K562 (cell line): ENCODE measurements at regions not wholly inside any gene's neighbourhood (a gene's known extent, or its start where the extent isn't known, plus 50 kb on each side); places are given as distances from the start of the nearest gene placed in this dataset.

Experiments used
- ATAC-seq: fragments of 200-7000 bp; cut with Tn5 transposase; 3 replicates; pipeline ENCODE4 v1.9.1; 2020; ENCODE audit warnings: moderate library complexity
- BruUV-seq: library from RNA; stranded (reverse); fragments of 400-500 nt; replicated peaks from 2 replicates; lab custom pipeline; 2021; lab: Mats Ljungman, UMichigan
- CTCF ChIA-PET: fragments of 300-600 bp; formaldehyde crosslinking; extraction: SDS; loops from one replicate; lab custom pipeline; 2021; ENCODE audit warnings: low intra/inter-chr PET ratio; lab: Yijun Ruan, JAX
- POLR2A ChIA-PET: fragments of 300-600, 350-650 bp; sonication (Branson Sonifier 250); formaldehyde crosslinking; extraction: SDS; loops from one replicate; lab custom pipeline; 2021; ENCODE audit warnings: antibody characterized with exemption, inconsistent platforms; lab: Yijun Ruan, JAX
- DNase-seq, 4 experiments: peaks; one replicate each; pipeline versions ENCODE4 v3.0.0 to v3.0.0-alpha.2; 2011 to 2018; ENCODE audit warnings: low spot score in 3 of 4, mixed read lengths in 3 of 4; ENCODE audit errors: extremely low read depth in 1 of 4
- FAIRE-seq: peaks from 2 replicates; lab custom pipeline; 2011; peaks lifted over from hg19 to GRCh38; lab: Jason Lieb, UNC
- H2AFZ ChIP-seq: 2 replicates; pipeline ENCODE4 v1.6.0; 2011; ENCODE audit warnings: low read depth, low read length, control low read depth, inconsistent platforms
- H3K27ac ChIP-seq: fragments of 200-600 bp; 3 replicates; pipeline ENCODE4 v1.8.0; 2011; ENCODE audit warnings: low read depth, mild to moderate bottlenecking, control low read depth, inconsistent platforms, low read length, moderate library complexity, mixed read lengths; ENCODE audit errors: extremely low read depth
- H3K27me3 ChIP-seq, 2 experiments: fragments of 300-600 bp in 1 of 2; 2 replicates in 1 of 2; 3 replicates in 1 of 2; pipeline versions ENCODE4 v1.6.0 to v1.8.0; 2011; ENCODE audit warnings: inconsistent platforms in 2 of 2, low read length in 2 of 2, mild to moderate bottlenecking in 1 of 2, mixed read lengths in 1 of 2, moderate library complexity in 1 of 2; ENCODE audit not compliant: control insufficient read depth in 2 of 2, insufficient read depth in 2 of 2
- H3K36me3 ChIP-seq: fragments of 300-600 bp; 3 replicates; pipeline ENCODE4 v1.8.0; 2011; ENCODE audit warnings: mild to moderate bottlenecking, low read length, inconsistent platforms; ENCODE audit not compliant: control insufficient read depth, insufficient read depth
- H3K4me1 ChIP-seq, 2 experiments: fragments of 200-600 bp in 1 of 2; replicated peaks in 1 of 2; 2 replicates in 1 of 2; 3 replicates in 1 of 2; pipeline versions ENCODE4 v1.5.1 to v1.8.0; 2011; ENCODE audit warnings: inconsistent platforms in 2 of 2, low read length in 2 of 2, mild to moderate bottlenecking in 1 of 2, mixed read lengths in 1 of 2, moderate library complexity in 1 of 2; ENCODE audit not compliant: control insufficient read depth in 2 of 2, insufficient read depth in 2 of 2
- H3K4me2 ChIP-seq: 2 replicates; pipeline ENCODE4 v1.6.1; 2011; ENCODE audit warnings: low read length, control low read depth, inconsistent platforms, mixed read lengths; ENCODE audit not compliant: insufficient read depth
- H3K4me3 ChIP-seq: fragments of 200-600 bp; sonication (generic), shearing (Covaris generic); 2 replicates; pipeline ENCODE4 v1.5.1; 2016; ENCODE audit warnings: control low read depth, inconsistent platforms
- H3K79me2 ChIP-seq: fragments of 200-600 bp; 3 replicates; pipeline ENCODE4 v1.8.0; 2011; ENCODE audit warnings: low read length, inconsistent platforms; ENCODE audit not compliant: control insufficient read depth, insufficient read depth
- H3K9ac ChIP-seq, 2 experiments: 2 replicates each; pipeline versions ENCODE4 v1.6.0 to v1.6.1; 2011; ENCODE audit warnings: low read depth in 2 of 2, low read length in 2 of 2, control low read depth in 1 of 2, inconsistent platforms in 1 of 2, mild to moderate bottlenecking in 1 of 2, mixed read lengths in 1 of 2; ENCODE audit not compliant: insufficient read depth in 1 of 2
- H3K9me1 ChIP-seq: one replicate; pipeline ENCODE4 v1.6.0; 2011; ENCODE audit warnings: inconsistent platforms, mild to moderate bottlenecking, low read length, moderate library complexity; ENCODE audit not compliant: control insufficient read depth, insufficient read depth
- H3K9me3 ChIP-seq: replicated peaks from 2 replicates; pipeline ENCODE4 v1.5.1; 2011; ENCODE audit warnings: low read depth, low read length, inconsistent platforms; ENCODE audit not compliant: control insufficient read depth, insufficient read depth
- H4K20me1 ChIP-seq: replicated peaks from 2 replicates; pipeline ENCODE4 v1.6.1; 2011; ENCODE audit warnings: low read length, inconsistent platforms, mixed read lengths; ENCODE audit not compliant: control insufficient read depth, insufficient read depth
- HDAC1 ChIP-seq, 2 experiments: fragments of 450-650 bp; IDR thresholded peaks; 2 replicates each; pipeline ENCODE4 v1.6.1; 2016 to 2017; ENCODE audit warnings: inconsistent platforms in 1 of 2, mild to moderate bottlenecking in 1 of 2, moderate library complexity in 1 of 2
- KLF13 ChIP-seq: fragments of 450-650 bp; IDR thresholded peaks from 2 replicates; pipeline ENCODE4 v1.6.1; 2016; ENCODE audit warnings: missing genetic modification characterization, low read depth, mild to moderate bottlenecking, missing compliant biosample characterization, moderate library complexity, borderline replicate concordance
- STAT5A ChIP-seq: IDR thresholded peaks from 2 replicates; pipeline ENCODE4 v1.6.1; 2012; ENCODE audit warnings: low read length, inconsistent platforms, borderline replicate concordance
- ZSCAN29 ChIP-seq: fragments of 450-650 bp; IDR thresholded peaks from 2 replicates; pipeline ENCODE4 v1.6.1; 2017
- WGBS: fragments of 100-300 bp; shearing (Covaris generic); methylation state at CpG from one replicate; pipeline ENCODE4 v1.1.6; 2016; ENCODE audit warnings: low coverage, mixed read lengths; ENCODE audit not compliant: insufficient coverage; ENCODE audit errors: missing lambda C conversion rate; 5-methylcytosine and 5-hydroxymethylcytosine counted together
- in situ Hi-C: fragments of 300-500 bp; cut with MboI; formaldehyde crosslinking; loops from 4 replicates; pipeline ENCODE4 v1.15.0; 2018; ENCODE audit warnings: inconsistent platforms, mixed read lengths
- intact Hi-C: fragments of 100-400 bp; cut with micrococcal nuclease; formaldehyde crosslinking; loops from 2 replicates; pipeline ENCODE4 v1.14.2; 2022
- TF ChIP-seq, protein P1 (sequence below): fragments of 250-450 bp; sonication (Bioruptor Pico); IDR thresholded peaks from 2 replicates; pipeline ENCODE4 v1.5.0; 2021

DNA sequence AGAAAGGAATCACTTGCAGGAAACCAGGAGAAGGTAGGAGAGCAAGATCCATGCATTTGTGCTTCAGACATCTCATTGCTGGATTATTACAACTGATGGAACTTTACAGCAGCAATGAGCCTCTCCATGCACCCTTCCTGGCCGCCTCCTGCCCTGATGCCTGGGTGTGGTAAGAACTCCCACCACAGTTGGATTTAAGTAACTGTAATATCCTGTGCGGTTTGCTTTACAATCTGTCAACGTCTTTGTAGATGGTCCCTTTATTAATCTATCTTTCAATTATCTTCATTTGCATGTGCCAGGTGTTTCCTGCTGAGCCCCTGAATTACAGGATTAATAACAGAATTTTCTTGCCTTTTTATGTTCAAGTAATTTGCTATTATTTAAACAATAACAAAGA lies 1300.5 kb upstream of the TMEM132C start:
- Histone ChIP-seq H3K4me1 (no peaks in the 10 kb centered on the region), H3K9me1 (no peaks in the 10 kb centered on the region), H2AFZ (no peak overlapping the region), H3K36me3 (no peaks in the 10 kb centered on the region), H3K4me2 (no peak overlapping the region), H3K27ac (no peak overlapping the region), H3K27me3 (no peaks in the 10 kb centered on the region), H3K4me3 (no peak overlapping the region), H3K9ac (no peak overlapping the region), H4K20me1 (no peaks in the 10 kb centered on the region), H3K9me3 (no peaks in the 10 kb centered on the region), H3K79me2 (no peaks in the 10 kb centered on the region)
- ChIA-PET POLR2A (no interaction called here), CTCF (no interaction called here)
- DNase-seq (no peak), FAIRE-seq (no peak), ATAC-seq (no peak)
- no TSS peak for BruUV-seq
- intact Hi-C loops (no loop called here), in situ Hi-C loops (no loop called here)
- 22% methylated on average over 3 of the region's 3 CpGs for WGBS
- TF ChIP-seq HDAC1 (IDR thresholded peaks at IDR 0.05) (no peak), STAT5A (no peak)

DNA sequence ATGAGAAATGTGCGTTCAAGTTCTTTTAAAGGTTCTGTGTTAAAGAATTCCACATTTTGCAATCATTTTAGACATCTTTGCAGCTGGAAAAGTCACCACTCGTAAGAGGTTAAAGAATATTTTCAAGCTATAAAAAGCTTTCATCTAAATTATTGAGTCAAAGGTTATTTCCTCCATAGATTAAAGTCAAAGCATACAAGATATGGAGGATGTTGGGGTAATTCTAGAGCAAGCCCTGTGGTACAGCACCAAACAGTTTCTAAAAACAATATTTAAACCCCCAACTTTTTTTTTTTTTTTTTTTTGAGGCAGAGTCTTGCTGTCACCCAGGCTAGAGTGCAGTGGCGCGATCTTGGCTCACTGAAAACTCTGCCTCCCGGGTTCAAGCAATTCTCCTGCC lies 1299.8 kb upstream of the TMEM132C start:
- Histone ChIP-seq H3K4me1 (no peaks in the 10 kb centered on the region), H3K9me3 (no peaks in the 10 kb centered on the region), H3K79me2 (no peaks in the 10 kb centered on the region), H3K9me1 (no peaks in the 10 kb centered on the region), H3K4me3 (no peak overlapping the region), H2AFZ (no peak overlapping the region), H3K4me2 (no peak overlapping the region), H3K9ac (no peak overlapping the region), H4K20me1 (no peaks in the 10 kb centered on the region), H3K36me3 (no peaks in the 10 kb centered on the region), H3K27ac (no peak overlapping the region), H3K27me3 (no peaks in the 10 kb centered on the region)
- DNase-seq = no peak
- TF ChIP-seq KLF13 (tag) (no peak), ZSCAN29 (no peak)
- TF ChIP-seq, protein P1, sequence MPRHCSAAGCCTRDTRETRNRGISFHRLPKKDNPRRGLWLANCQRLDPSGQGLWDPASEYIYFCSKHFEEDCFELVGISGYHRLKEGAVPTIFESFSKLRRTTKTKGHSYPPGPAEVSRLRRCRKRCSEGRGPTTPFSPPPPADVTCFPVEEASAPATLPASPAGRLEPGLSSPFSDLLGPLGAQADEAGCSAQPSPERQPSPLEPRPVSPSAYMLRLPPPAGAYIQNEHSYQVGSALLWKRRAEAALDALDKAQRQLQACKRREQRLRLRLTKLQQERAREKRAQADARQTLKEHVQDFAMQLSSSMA = no peak
- 44% methylated on average over 5 of the region's 5 CpGs for whole genome bisulfite sequencing
- FAIRE-seq = no peak
- no peak for ATAC-seq
- no TSS peak for BruUV-seq
- ChIA-PET POLR2A (no interaction called here), CTCF (no interaction called here)
- in situ Hi-C loops (no loop called here), intact Hi-C loops (no loop called here)
